ENCODE measurements at regions not wholly inside any gene's neighbourhood (a gene's known extent, or its start where the extent isn't known, plus 50 kb on each side); places are given as distances from the start of the nearest gene placed in this dataset.

DNA sequence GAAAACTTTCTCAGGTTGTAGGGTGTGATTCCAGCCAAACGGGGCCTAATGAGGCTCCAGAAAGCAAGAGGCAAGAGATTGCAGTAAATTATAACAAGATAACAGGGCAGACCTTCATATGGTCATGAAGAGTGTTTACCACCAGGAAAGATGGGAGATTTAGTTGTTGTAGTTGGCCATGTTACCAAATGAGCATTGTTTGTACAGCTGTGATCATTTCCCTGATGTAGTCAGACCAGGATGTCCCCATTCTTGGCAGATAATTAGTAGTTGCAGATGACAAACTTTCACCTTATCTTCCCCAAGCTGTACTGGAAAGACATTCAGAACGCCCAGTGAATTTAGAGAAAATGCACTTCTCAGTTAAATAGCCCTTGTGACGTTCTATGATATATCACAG is 630.8 kb downstream of the ANKRD7 start:
- no peak overlapping the region for H3K4me2 ChIP-seq (replicated peaks; ENCODE audit: low read depth, low read length, poor library complexity, severe bottlenecking)
- ChIA-PET POLR2A (no interaction called here), CTCF (no interaction called here)
- no peak overlapping the region for H3K27ac ChIP-seq (ENCODE audit: low read length in 2 of 2)
- H3K9ac ChIP-seq (ENCODE audit: low read length), result no peak overlapping the region
- H2AFZ ChIP-seq (ENCODE audit: insufficient read depth, low read depth, low read length, poor library complexity, severe bottlenecking), result no peak overlapping the region
- H3K36me3 ChIP-seq (replicated peaks in 1 of 2; ENCODE audit: control extremely low read depth in 1 of 2, control insufficient read depth in 1 of 2, extremely low read depth in 1 of 2, insufficient read depth in 2 of 2, low read length in 1 of 2), result no peaks in the 10 kb centered on the region
- Mint-ChIP-seq H3K27me3 (no peaks in the 10 kb centered on the region), H3K4me3 (no peak overlapping the region), H3K4me1 (no peaks in the 10 kb centered on the region), H3K9me3 (ENCODE audit: insufficient read depth) (no peaks in the 10 kb centered on the region), H3K27ac (no peak overlapping the region)
- 50% methylated on average over 1 of the region's 3 CpGs for WGBS (ENCODE audit: insufficient coverage)
- H3K79me2 ChIP-seq (ENCODE audit: control insufficient read depth, insufficient read depth, low read length), result no peaks in the 10 kb centered on the region
- H4K20me1 ChIP-seq (ENCODE audit: control insufficient read depth, insufficient read depth, low read length, poor library complexity, severe bottlenecking), result no peaks in the 10 kb centered on the region
- intact Hi-C loops (cut with micrococcal nuclease), result no loop called here
- DNase-seq, result no peak
- no peak for TF ChIP-seq CTCF (IDR thresholded peaks at IDR 0.05)
- no peak for TF ChIP-seq EZH2 (IDR thresholded peaks at IDR 0.05; ENCODE audit: borderline replicate concordance, insufficient read depth, low read depth, low read length, poor library complexity, severe bottlenecking)
- H3K27me3 ChIP-seq (replicated peaks in 1 of 4; ENCODE audit: control extremely low read depth in 1 of 4, control insufficient read depth in 3 of 4, insufficient read depth in 4 of 4, low read length in 3 of 4), result no peaks in the 10 kb centered on the region
- H3K4me3 ChIP-seq (ENCODE audit: control extremely low read depth in 1 of 5, extremely low read depth in 1 of 5, insufficient read depth in 1 of 5, low read depth in 2 of 5, low read length in 4 of 5), result no peak overlapping the region
- H3K9me3 ChIP-seq (ENCODE audit: control extremely low read depth in 1 of 3, control insufficient read depth in 2 of 3, insufficient read depth in 1 of 3, low read length in 2 of 3), result peaks cover 0 to 9% (median 2%) of the 10 kb centered on the region in 3 donors
- H3K4me1 ChIP-seq (ENCODE audit: control insufficient read depth in 2 of 2, insufficient read depth in 2 of 2, low read length in 2 of 2), result no peaks in the 10 kb centered on the region
- ATAC-seq (ENCODE audit: low read depth), result no peak

GRCh38 chr7:118858651-118859149 is 634.2 kb downstream of the ANKRD7 start:
- H2AFZ ChIP-seq (ENCODE audit: insufficient read depth, low read depth, low read length, poor library complexity, severe bottlenecking), result no peak overlapping the region
- H4K20me1 ChIP-seq (ENCODE audit: control insufficient read depth, insufficient read depth, low read length, poor library complexity, severe bottlenecking), result no peaks in the 10 kb centered on the region
- no peak overlapping the region for H3K4me2 ChIP-seq (replicated peaks; ENCODE audit: low read depth, low read length, poor library complexity, severe bottlenecking)
- no peaks in the 10 kb centered on the region for H3K9me3 Mint-ChIP-seq (ENCODE audit: insufficient read depth)
- CTCF ChIA-PET, result no interaction called here
- H3K4me1 ChIP-seq (ENCODE audit: control insufficient read depth in 2 of 2, insufficient read depth in 2 of 2, low read length in 2 of 2), result no peaks in the 10 kb centered on the region
- no peak for TF ChIP-seq EZH2 (IDR thresholded peaks at IDR 0.05; ENCODE audit: borderline replicate concordance, insufficient read depth, low read depth, low read length, poor library complexity, severe bottlenecking)
- no peak for TF ChIP-seq CTCF (IDR thresholded peaks at IDR 0.05)
- no peaks in the 10 kb centered on the region for H3K79me2 ChIP-seq (ENCODE audit: control insufficient read depth, insufficient read depth, low read length)
- DNase-seq (no peak), ATAC-seq (ENCODE audit: low read depth) (no peak)
- intact Hi-C loops (cut with micrococcal nuclease), result no loop called here
- H3K4me3 Mint-ChIP-seq, result no peak overlapping the region
- no peaks in the 10 kb centered on the region for H3K27me3 ChIP-seq (replicated peaks in 1 of 4; ENCODE audit: control extremely low read depth in 1 of 4, control insufficient read depth in 3 of 4, insufficient read depth in 4 of 4, low read length in 3 of 4)
- no peaks in the 10 kb centered on the region for H3K36me3 ChIP-seq (replicated peaks in 1 of 2; ENCODE audit: control extremely low read depth in 1 of 2, control insufficient read depth in 1 of 2, extremely low read depth in 1 of 2, insufficient read depth in 2 of 2, low read length in 1 of 2)
- H3K27me3 Mint-ChIP-seq, result no peaks in the 10 kb centered on the region
- WGBS (ENCODE audit: insufficient coverage), result 93% methylated on average over 39 of the region's 49 CpGs
- no peak overlapping the region for H3K27ac Mint-ChIP-seq
- H3K9me3 ChIP-seq (ENCODE audit: control extremely low read depth in 1 of 3, control insufficient read depth in 2 of 3, insufficient read depth in 1 of 3, low read length in 2 of 3), result peaks cover 0 to 9% (median 0%) of the 10 kb centered on the region in 3 donors
- H3K9ac ChIP-seq (ENCODE audit: low read length), result no peak overlapping the region
- no peak overlapping the region for H3K4me3 ChIP-seq (ENCODE audit: control extremely low read depth in 1 of 5, extremely low read depth in 1 of 5, insufficient read depth in 1 of 5, low read depth in 2 of 5, low read length in 4 of 5)
- POLR2A ChIA-PET, result no interaction called here
- no peaks in the 10 kb centered on the region for H3K4me1 Mint-ChIP-seq
- H3K27ac ChIP-seq (ENCODE audit: low read length in 2 of 2), result no peak overlapping the region
